ENCODE measurements at regions not wholly inside any gene's neighbourhood (a gene's known extent, or its start where the extent isn't known, plus 50 kb on each side); places are given as distances from the start of the nearest gene placed in this dataset.

DNA sequence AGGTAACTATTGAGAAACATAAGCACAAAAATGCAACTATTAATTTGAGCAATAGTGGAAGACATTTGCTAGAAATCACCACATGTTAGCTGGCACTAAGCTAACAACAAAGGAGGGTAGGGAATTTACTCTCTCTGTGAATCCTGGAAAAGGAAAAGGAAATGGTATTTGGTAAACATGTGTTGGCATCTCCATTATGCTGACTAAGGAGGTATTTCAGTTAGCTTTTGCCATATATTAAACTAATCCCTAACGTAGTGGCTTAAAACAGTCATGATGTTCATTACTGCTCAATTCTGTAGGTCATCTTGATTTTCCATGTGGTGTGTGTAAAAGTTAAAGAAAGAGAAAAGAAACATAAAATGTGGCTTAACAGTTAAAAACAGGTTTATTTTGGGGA lies 1686.5 kb upstream of the PCDH7 start:
- TF ChIP-seq, protein P1, sequence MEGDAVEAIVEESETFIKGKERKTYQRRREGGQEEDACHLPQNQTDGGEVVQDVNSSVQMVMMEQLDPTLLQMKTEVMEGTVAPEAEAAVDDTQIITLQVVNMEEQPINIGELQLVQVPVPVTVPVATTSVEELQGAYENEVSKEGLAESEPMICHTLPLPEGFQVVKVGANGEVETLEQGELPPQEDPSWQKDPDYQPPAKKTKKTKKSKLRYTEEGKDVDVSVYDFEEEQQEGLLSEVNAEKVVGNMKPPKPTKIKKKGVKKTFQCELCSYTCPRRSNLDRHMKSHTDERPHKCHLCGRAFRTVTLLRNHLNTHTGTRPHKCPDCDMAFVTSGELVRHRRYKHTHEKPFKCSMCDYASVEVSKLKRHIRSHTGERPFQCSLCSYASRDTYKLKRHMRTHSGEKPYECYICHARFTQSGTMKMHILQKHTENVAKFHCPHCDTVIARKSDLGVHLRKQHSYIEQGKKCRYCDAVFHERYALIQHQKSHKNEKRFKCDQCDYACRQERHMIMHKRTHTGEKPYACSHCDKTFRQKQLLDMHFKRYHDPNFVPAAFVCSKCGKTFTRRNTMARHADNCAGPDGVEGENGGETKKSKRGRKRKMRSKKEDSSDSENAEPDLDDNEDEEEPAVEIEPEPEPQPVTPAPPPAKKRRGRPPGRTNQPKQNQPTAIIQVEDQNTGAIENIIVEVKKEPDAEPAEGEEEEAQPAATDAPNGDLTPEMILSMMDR (IDR thresholded peaks at IDR 0.05; ENCODE audit: insufficient read depth, low read length): no peak
- TF ChIP-seq POLR2AphosphoS5 (IDR thresholded peaks at IDR 0.05; ENCODE audit: low read depth) (no peak), GABPA (IDR thresholded peaks at IDR 0.05; ENCODE audit: low read depth) (no peak)
- TF ChIP-seq, protein P2, sequence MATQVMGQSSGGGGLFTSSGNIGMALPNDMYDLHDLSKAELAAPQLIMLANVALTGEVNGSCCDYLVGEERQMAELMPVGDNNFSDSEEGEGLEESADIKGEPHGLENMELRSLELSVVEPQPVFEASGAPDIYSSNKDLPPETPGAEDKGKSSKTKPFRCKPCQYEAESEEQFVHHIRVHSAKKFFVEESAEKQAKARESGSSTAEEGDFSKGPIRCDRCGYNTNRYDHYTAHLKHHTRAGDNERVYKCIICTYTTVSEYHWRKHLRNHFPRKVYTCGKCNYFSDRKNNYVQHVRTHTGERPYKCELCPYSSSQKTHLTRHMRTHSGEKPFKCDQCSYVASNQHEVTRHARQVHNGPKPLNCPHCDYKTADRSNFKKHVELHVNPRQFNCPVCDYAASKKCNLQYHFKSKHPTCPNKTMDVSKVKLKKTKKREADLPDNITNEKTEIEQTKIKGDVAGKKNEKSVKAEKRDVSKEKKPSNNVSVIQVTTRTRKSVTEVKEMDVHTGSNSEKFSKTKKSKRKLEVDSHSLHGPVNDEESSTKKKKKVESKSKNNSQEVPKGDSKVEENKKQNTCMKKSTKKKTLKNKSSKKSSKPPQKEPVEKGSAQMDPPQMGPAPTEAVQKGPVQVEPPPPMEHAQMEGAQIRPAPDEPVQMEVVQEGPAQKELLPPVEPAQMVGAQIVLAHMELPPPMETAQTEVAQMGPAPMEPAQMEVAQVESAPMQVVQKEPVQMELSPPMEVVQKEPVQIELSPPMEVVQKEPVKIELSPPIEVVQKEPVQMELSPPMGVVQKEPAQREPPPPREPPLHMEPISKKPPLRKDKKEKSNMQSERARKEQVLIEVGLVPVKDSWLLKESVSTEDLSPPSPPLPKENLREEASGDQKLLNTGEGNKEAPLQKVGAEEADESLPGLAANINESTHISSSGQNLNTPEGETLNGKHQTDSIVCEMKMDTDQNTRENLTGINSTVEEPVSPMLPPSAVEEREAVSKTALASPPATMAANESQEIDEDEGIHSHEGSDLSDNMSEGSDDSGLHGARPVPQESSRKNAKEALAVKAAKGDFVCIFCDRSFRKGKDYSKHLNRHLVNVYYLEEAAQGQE (IDR thresholded peaks at IDR 0.05; ENCODE audit: insufficient replicate concordance, low read depth): no peak

All from HL-60 (cell line).